Posterior cingulate gyrus (tissue), 11 donors: ENCODE measurements at regions not wholly inside any gene's neighbourhood (a gene's known extent, or its start where the extent isn't known, plus 50 kb on each side); places are given as distances from the start of the nearest gene placed in this dataset.
"Not testable (repeated sequence)": the region's sequence is repeated elsewhere in the genome, so short reads cannot be mapped to it uniquely, and the experiment has no call there.

Experiments used
- DNase-seq, 10 donors: peaks; one replicate each; pipeline versions ENCODE4 v3.0.0 to v3.0.0-alpha.2; 2020 to 2021; ENCODE audit warnings: mixed read lengths in 3 of 10
- intact Hi-C: fragments of 100-400 bp; cut with DNase I; formaldehyde crosslinking; loops from one replicate; pipeline ENCODE4 v1.15.1; 2023

DNA sequence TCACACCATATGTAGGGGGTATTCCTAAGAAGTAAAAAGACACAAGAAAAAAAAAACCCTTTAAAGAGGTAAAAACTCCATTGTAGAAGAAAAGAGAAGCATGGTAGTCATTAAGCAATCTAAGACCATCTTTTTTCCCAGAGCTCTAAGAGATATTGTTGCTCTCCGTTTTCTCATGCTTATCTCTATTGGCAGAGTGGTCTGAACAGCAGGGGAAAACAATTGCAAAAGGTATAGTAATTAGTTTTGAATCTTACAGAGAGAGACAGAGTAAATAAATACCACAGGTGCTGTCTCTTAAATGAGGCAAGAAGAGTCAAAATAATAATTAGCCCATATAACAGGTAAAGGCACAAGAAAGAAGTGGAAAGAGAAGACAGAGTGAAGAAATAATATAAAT is 821.4 kb upstream of the CA10 start:
- DNase-seq: no peak
- intact Hi-C loops: no loop called here

DNA sequence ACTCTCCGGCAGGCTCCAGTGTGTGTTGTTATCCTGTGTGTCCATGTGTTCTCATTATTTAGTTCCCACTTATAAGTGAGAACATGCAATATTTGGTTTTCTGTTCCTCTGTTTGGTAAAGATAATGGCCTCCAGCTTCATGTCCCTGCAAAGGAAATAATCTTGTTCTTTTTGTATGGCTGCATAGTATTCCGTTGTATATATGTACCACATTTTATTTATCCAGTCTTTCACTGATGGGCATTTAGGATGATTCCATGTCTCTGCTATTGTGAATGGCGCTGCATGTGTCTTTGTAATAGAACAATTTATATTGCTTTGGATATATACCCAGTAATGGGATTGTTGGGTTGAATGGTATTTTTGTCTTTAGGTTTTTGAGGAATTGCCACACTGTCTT is 807.3 kb upstream of the CA10 start:
- intact Hi-C loops: no loop called here
- no peak for DNase-seq

DNA sequence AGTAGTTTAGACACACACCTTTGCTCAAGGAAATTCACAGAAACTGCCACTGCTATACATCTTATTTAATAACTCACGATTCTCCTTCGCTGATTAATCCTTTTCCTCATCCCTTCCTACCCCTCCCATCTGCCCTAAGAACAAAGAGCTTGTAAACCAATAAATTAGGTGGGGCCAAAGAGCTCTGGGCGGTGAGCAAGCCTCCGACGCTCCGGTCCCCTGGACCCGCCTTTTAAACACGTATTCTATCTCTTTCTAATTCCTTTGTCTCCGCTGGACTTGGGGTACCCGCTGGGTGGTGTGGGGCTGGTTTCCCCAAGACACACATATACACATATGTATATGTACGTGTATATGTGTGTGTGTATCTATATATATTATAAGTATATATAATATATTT is 803.2 kb upstream of the CA10 start:
- intact Hi-C loops: not testable (repeated sequence)

DNA sequence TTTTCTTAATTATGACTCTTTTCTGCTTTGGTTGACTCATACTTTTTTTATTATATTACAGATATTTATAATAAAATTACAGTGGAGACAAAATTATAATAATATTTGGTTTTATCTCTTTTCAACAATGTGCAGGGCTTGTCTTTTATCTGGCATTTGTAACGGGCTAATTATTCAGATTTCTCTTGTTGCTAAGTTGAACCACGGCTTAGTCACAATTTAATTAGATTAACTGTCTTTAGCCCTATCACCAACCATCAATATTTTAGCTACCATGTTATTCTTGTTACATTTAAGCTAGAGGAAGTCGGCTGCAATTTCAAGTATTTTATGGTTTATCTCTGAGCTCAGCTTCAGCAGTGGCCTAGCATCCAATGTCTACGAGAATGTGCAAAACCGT is 798.9 kb upstream of the CA10 start:
- intact Hi-C loops: no loop called here
- no peak for DNase-seq

More for the DNA sequence above, 803.2 kb upstream of the CA10 start:
- DNase-seq: not testable (repeated sequence)

DNA sequence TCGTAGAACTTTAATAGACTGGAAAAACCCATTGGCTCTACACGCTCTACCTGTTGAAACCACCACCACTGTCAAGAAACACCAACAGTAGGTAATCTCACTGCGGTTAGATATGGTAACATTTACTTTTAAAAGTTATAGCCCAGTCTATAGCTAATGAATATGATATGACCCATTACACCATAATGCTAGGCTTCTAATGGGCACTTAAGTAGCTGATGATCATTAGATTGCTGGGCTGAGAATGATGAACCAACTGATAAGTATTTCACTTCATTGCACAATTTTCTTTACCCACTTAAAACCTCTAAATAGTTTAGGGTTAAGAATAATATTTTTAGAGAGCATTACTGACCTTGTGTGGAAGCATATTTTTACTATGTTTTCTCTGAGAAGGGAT is 788.9 kb upstream of the CA10 start:
- DNase-seq: no peak
- intact Hi-C loops: no loop called here

DNA sequence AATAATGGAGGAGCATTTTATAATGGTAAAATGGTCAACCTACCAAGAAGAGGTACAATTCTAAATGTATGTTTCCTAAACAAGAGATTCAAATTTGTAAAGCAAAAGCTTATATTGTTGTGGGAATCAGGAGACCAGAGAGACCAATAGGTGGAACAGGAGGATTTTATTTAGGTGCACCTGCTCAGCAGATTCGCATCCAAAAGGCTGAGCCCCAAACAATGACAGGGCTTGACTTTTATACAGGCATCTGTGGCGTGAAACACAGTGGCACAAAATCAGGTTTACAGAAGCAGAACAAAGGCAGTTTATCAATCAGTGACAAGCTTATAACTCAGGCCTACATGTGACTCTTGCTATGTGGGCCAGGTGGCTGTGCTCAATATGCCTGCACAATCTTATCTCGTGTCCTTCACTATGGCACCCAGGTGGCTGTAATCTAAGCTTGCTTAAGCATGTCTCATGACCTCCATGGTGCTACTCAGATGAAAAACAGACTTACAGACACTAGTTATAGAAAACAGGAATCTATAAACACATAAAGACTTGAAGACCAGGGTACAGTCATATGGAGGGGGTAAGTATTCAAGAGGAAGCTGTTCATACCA is 780.2 kb upstream of the CA10 start:
- DNase-seq: peak in 1 of 10 donors; percentile 33
- intact Hi-C loops: no loop called here

DNA sequence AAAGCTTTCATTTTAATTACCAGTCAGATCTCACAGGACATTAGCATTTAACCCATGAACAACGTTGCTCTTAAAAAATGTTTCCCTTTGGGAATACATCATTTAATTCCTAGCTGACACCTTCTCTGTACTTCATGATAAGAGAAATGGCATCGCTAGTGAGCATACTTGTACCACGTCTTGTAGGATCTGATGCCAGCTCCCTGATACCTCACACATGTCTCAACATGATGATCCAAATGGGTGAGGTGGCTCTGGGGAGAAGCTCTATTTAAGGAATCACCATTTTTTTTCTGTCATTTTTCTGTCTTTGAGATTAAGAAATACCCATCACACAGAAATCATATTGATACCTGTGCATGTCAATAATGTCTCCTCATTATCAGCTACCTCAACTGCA is 772.1 kb upstream of the CA10 start:
- no peak for DNase-seq
- intact Hi-C loops: no loop called here

DNA sequence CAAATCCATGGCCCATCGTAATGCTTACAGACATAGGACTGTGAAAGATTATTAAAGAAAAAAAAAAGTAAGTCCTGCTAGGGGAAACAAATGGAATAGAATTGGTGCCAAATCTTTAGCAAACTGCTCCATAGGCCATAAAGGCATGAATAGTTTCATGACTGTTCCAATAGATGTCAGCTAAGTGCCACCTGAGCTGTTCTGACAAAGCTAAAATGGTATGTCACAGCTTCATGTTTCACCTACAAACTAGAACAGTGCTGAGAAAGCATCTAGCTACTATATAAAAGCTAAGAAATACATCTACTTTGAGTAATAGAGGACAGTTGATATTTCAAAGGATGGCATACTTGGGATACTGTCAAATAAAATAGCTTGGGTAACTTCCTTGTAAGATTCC is 771.6 kb upstream of the CA10 start:
- intact Hi-C loops: no loop called here
- no peak for DNase-seq

DNA sequence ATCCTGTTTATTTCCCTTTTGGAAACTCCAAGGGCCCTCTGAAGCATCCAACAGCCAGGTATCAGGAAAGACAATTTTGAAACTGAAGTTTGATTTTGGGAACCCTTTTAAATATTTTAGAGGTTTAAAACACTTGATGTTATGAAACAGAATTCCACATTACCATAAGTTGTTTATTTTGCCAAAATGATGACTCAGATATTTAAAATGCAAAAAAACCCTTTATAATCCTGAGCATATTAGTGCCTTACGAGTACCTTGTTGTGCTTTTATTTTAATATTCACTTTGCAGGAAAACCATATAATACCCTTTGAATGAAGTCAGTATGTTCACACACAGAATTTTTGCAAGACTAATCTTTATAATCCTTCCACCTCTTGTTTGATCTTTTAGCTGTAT is 765.1 kb upstream of the CA10 start:
- intact Hi-C loops: no loop called here

DNA sequence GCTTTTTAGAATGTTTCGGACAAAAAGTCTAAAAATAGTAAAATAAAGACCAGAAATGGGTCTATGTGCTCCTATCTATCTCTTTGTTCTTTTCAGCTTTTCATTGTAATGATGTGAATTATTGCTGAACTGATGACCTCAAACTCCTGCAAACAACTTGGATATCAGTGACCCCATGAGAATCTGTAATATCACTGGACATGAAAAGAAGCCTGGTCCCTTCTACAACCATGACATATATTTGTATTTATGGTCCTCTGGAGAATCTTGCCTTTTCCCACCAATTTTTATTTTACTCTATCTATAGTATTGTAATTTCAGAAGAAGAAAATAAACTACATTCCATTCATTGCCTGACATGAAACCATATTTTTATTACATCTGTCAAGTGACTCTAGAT is 740.7 kb upstream of the CA10 start:
- DNase-seq: no peak
- intact Hi-C loops: no loop called here

More for the DNA sequence above, 765.1 kb upstream of the CA10 start:
- DNase-seq: no peak

DNA sequence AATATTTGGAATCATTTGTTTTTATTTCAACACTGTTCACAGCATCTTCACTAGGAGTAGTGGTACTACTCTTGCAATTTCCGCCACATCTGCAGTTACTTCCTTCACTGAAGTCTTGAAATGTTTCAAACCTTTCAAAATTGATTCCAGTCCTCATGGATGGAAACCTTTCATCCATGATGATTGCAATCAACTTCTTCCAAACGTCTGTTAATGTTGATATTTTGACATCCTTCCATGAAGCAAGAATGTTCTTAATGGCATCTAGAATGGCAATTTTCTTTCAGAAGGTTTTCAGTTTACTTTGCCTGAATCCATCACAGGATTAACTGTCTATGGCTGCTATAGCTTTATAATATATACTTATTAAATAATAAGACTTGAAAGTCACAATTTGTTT is 736.8 kb upstream of the CA10 start:
- intact Hi-C loops: no loop called here
- DNase-seq: no peak

DNA sequence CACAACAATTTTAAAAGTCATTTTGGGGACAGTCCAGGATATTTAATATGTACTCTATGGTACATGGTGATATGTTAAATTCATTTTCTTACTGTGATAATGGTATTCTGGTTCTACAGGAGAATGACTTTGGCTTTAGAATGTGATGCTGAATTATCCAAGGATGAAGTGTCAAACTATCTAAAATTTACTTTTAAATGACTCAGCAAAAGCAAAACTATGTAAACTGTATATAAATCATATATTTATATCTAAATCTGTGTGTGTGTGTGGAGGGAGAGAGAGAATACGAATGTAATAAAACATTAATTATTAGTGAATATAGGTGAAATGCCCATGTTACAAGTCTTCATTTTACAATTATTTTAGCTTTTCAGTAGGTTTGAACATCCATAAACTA is 733.8 kb upstream of the CA10 start:
- intact Hi-C loops: no loop called here
- no peak for DNase-seq

DNA sequence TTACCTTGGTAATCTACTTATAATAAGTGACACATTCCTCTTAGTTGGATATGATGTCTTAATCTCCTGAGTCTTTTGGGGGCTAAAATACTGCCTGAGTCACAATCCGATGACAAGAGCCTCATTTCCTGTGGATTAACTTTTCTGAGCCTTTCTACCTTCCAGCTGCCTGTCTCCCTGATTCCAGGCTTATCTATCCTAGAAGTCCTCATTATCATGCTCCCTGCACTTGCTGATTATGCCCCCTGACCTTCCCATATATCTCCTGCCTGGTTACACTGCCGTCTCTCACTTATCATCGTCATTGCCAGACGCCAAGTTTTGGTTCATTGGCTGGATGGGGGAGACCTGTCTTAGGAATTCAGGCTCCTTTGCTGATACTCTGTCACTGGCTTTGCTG is 727.4 kb upstream of the CA10 start:
- intact Hi-C loops: no loop called here
- no peak for DNase-seq

DNA sequence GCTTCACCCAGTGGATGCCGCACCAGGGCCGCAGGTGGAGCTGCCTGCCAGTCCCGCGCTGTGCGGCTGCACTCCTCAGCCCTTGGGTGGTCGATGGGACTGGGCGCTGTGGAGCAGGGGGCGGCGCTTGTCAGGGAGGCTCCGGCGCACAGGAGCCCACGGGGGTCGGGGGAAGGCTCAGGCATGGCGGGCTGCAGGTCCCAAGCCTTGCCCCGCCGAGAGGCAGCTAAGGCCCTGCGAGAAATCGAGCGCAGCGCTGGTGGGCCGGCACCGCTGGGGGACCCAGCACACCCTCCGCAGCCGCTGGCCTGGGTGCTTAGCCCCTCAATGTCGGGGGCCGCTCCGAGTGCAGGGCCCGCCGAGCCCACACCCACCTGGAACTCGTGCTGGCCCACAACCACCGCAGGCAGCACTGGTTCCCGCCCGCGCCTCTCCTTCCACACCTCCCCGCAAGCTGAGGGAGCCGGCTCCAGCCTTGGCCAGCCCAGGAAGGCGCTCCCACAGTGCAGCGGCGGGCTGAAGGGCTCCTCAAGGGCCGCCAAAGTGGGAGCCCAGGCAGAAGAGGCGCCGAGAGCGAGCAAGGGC is 725.5 kb upstream of the CA10 start:
- peak in 3 of 10 donors; percentile 56 to 75 (median 72) for DNase-seq
- intact Hi-C loops: not testable (repeated sequence)

DNA sequence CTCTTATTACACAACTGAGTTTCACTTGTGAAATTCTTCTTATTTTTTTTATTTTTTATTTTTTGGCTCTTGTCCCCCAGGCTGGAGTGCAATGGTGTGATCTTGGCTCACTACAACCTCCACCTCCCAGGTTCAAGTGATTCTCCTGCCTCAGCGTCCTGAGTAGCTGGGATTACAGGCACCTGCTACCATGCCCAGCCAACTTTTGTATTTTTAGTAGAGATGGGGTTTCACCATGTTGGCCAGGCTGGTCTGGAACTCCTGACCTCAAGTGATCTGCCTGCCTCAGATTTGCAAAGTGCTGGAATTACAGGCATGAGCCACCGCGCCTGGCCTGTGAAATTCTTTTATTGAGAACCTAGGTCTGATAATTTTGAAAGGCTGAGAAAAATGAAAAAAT is 688.3 kb upstream of the CA10 start:
- DNase-seq, intact Hi-C loops: not testable (repeated sequence)

DNA sequence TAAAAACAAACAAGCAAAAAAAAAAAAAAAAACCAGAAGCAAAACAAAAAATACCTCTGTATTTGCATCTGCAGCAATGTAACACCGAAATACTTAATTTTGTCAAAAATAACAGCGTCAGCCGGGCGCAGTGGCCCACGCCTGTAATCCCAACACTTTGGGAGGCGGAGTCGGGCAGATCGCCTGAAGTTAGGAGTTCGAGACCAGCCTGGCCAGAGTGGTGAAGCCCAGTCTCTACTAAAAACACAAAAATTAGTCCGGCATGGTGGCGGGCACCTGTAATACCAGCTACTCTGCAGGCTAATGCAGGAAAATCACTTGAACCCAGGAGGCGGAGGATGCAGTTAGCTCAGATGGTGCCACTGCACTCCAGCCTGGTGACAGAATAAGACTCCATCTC is 683.5 kb upstream of the CA10 start:
- DNase-seq: peak in 2 of 10 donors; percentile 52 to 65
- intact Hi-C loops: no loop called here

DNA sequence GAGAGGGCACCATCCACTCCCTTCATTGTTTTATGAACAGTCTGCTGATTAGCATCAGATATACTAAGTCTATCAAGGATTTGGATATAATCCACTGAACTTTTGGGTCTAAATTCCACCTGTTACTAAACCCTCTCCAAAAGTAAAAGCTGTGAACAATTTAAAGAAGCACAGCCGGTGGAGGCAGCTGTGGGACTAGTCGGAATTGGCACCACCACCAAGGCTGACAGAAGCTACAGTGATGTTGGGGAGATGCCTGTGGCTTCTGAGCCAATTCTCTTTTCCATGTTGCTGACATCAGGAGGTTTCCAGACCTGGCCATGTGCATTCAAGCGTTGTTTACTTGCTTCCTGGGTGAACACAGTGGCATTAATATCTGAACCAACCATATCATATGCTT is 679.0 kb upstream of the CA10 start:
- intact Hi-C loops: no loop called here
- DNase-seq: peak in 3 of 10 donors; percentile 7 to 53 (median 51)

DNA sequence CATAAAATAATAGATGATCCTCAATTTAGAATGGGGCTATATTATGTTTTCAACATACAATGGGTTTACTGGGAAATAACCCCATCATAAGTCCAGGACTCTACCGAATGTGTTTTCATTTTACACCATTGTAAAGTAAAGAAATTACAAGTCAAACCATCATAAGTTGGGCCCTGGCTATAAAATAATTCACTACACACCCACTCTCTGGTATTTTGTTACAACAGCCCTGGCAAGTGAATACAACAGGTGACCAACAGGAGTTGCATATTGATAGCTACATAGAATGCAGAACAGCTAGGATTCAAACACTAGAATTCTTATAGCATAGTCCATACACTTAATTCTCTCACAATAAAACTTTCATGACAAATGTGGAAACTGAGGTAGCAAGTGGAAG is 673.0 kb upstream of the CA10 start:
- intact Hi-C loops: no loop called here

DNA sequence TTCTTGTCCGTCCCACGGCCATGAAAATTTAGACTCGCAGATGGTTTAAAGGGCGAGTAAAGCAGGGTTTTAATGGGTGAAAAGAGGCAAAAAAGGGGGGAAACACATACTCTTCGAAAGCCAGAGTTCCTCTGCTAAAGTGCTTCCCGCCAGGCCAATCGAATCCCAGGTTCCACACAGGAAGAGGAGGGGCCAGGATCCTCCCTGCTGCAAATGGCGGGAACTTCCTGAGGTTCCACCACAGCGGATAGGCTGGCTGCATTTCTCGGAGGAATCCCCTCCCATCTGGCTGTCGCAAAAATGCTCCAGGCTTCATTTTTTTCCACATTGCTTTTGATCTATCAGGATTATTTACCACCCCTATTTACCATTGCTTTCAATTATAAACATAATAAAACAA is 670.1 kb upstream of the CA10 start:
- intact Hi-C loops: no loop called here
- no peak for DNase-seq

More for the DNA sequence above, 673.0 kb upstream of the CA10 start:
- DNase-seq: no peak

DNA sequence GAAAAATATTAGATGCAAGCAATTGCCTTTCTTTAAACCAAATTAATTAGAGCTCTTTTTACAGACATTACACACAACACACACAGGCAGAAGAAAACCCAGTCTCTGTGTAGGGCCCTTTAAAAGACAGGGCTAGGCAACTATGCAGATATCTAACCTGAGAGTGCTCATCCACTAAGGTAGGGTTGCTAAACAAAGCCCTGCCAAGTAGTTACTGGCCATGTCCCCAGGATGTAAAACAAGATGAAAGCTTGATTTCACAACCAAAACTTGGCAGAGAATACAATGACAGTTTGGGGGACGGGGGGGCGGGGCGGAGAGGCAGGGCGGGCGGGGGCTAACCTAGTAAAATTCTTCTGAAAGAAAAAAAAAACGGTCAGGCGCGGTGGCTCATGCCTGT is 669.0 kb upstream of the CA10 start:
- DNase-seq: no peak
- intact Hi-C loops: no loop called here

DNA sequence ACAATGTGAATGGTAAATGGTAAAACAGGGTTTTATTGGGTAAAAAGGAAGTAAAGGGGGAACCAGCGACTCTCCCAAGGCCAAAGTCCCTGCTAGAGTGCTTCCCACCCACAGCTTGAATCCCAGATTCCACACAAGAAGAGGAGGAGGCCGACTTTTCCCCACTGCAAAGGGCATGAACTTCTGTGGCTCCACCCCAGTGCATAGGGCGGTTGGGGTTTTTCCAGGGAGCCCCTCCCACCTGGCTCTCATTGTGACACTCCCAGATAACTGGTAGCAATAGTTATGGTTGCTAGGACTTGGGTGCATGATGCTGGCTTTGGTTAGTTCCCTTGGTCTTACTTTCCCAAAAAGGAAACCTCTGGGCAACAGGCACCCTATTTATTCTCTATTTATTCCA is 666.0 kb upstream of the CA10 start:
- DNase-seq: no peak
- intact Hi-C loops: no loop called here

DNA sequence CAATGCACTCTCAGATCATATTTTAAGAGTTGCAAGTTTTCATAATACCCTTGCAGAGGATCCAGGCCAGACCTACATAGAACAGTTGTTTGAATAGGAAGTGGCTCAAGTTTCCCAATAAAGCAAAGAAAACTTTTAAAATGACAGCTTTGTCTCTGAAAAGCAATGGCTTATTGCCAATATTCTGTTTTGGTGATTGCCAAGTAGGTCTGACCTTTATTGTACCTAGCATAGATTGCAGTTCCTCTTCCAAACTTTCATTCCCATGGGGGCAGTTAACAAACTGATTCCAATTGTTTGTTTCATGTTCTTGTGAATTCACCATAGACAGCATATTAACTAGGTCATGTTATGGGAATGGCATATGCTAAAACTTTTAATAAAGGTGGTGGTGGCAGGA is 664.6 kb upstream of the CA10 start:
- intact Hi-C loops: no loop called here
- no peak for DNase-seq
